Ovary (tissue), 7 donors: ENCODE measurements at regions not wholly inside any gene's neighbourhood (a gene's known extent, or its start where the extent isn't known, plus 50 kb on each side); places are given as distances from the start of the nearest gene placed in this dataset.

Source experiments
- DNase-seq, 5 donors: peaks; one replicate each; pipeline ENCODE4 v3.0.0-alpha.2; 2019 to 2020
- H3K27ac ChIP-seq, 2 donors: fragments of 200-600 bp; one replicate each; pipeline versions ENCODE4 v1.5.1 to v1.8.0; 2019 to 2022
- H3K27me3 ChIP-seq: fragments of 200-600 bp; one replicate; pipeline ENCODE4 v1.8.0; 2022
- H3K36me3 ChIP-seq: fragments of 200-600 bp; sonication (generic); one replicate; pipeline ENCODE4 v1.5.1; 2019
- H3K4me1 ChIP-seq: one replicate; pipeline ENCODE4 v1.8.1; 2013; ENCODE audit warnings: mild to moderate bottlenecking, moderate library complexity; ENCODE audit not compliant: insufficient read depth
- H3K4me3 ChIP-seq: fragments of 200-600 bp; sonication (generic); one replicate; pipeline ENCODE4 v1.5.1; 2017
- H3K9me3 ChIP-seq, 2 donors: fragments of 200-600 bp in 1 of 2; sonication (generic) in 1 of 2; one replicate each; pipeline versions ENCODE4 v1.5.1 to v1.8.1; 2013 to 2019; ENCODE audit warnings: mild to moderate bottlenecking in 1 of 2, moderate library complexity in 1 of 2
- CTCF ChIP-seq, 3 donors: fragments of 450-650 bp in 2 of 3; fragments of 200-600 bp in 1 of 3; IDR thresholded peaks; one replicate each; pipeline versions ENCODE4 v1.5.1 to v1.8.0; 2016 to 2022; ENCODE audit warnings: antibody characterized with exemption in 3 of 3, mild to moderate bottlenecking in 1 of 3
- EP300 ChIP-seq: sonication (generic); formaldehyde crosslinking; IDR thresholded peaks from one replicate; pipeline ENCODE4 v1.6.1; 2017; ENCODE audit warnings: antibody characterized with exemption
- POLR2A ChIP-seq: fragments of 450-650 bp; IDR thresholded peaks from one replicate; pipeline ENCODE4 v1.6.1; 2017; ENCODE audit warnings: antibody characterized with exemption, mild to moderate bottlenecking, moderate library complexity
- WGBS, 3 donors: extraction: QIAGEN DNeasy Blood & Tissue Kit in 1 of 3; methylation state at CpG; one replicate each; pipeline versions ENCODE4 v1.1.5 to v1.1.7; 2013 to 2017; 5-methylcytosine and 5-hydroxymethylcytosine counted together
- intact Hi-C, 4 donors: fragments of 100-400 bp; cut with DNase I; formaldehyde crosslinking; loops; one replicate each; pipeline versions ENCODE4 v1.11.0 to v1.15.1; 2022 to 2023
- donor health status: DM: no; HTN: no; CAD: no; lungs with moderate emphysema.
- donor health status: DM: no; HTN: no; CAD: no.
- donor health status: Bipolar disorder and iron deficiency.
- donor health status: DM: no; HTN: no; CAD: no.
- donor health status: DM: yes; HTN: yes; CAD: no.

GRCh38 chr1:61602663-61603062 is 122.3 kb downstream of the TM2D1 start:
- H3K36me3 ChIP-seq: no peaks in the 10 kb centered on the region
- H3K27me3 ChIP-seq: no peaks in the 10 kb centered on the region
- peaks cover 3% of the 10 kb centered on the region for H3K4me1 ChIP-seq
- intact Hi-C loops: no loop called here
- no peak for DNase-seq
- no peaks in the 10 kb centered on the region for H3K9me3 ChIP-seq
- no peak overlapping the region for H3K27ac ChIP-seq
- 62 to 97% (median 92%) methylated on average over 3 of the region's 3 CpGs for WGBS, 3 donors
- no peak overlapping the region for H3K4me3 ChIP-seq
- TF ChIP-seq POLR2A (no peak), CTCF (IDR thresholded peaks at IDR 0.05) (no peak), EP300 (no peak)

- no peaks in the 10 kb centered on the region for H3K9me3 ChIP-seq
- 91 to 97% (median 95%) methylated on average over 2 of the region's 2 CpGs for WGBS, 3 donors
- H3K27ac ChIP-seq: no peak overlapping the region
- TF ChIP-seq CTCF (IDR thresholded peaks at IDR 0.05) (no peak), POLR2A (no peak), EP300 (no peak)
- intact Hi-C loops: no loop called here
- no peaks in the 10 kb centered on the region for H3K36me3 ChIP-seq
- no peaks in the 10 kb centered on the region for H3K4me1 ChIP-seq
- H3K27me3 ChIP-seq: no peaks in the 10 kb centered on the region
- H3K4me3 ChIP-seq: no peak overlapping the region
- no peak for DNase-seq
Measured at GRCh38 chr1:61597601-61598000, 127.3 kb downstream of the TM2D1 start.

GRCh38 chr1:61593331-61593730 is 131.6 kb downstream of the TM2D1 start:
- WGBS, 3 donors: 98 to 99% (median 99%) methylated on average over 4 of the region's 4 CpGs
- TF ChIP-seq EP300 (no peak), POLR2A (no peak), CTCF (IDR thresholded peaks at IDR 0.05) (no peak)
- Histone ChIP-seq H3K27ac (no peak overlapping the region), H3K9me3 (no peaks in the 10 kb centered on the region), H3K4me1 (no peaks in the 10 kb centered on the region), H3K36me3 (no peaks in the 10 kb centered on the region), H3K4me3 (no peak overlapping the region), H3K27me3 (no peaks in the 10 kb centered on the region)
- intact Hi-C loops: no loop called here
- DNase-seq: no peak

- H3K4me3 ChIP-seq: no peak overlapping the region
- peak in 1 of 5 donors; percentile 40 for DNase-seq
- no peak overlapping the region for H3K27ac ChIP-seq
- H3K9me3 ChIP-seq: no peaks in the 10 kb centered on the region
- no peaks in the 10 kb centered on the region for H3K36me3 ChIP-seq
- no peaks in the 10 kb centered on the region for H3K27me3 ChIP-seq
- intact Hi-C loops: no loop called here
- TF ChIP-seq EP300 (no peak), CTCF (IDR thresholded peaks at IDR 0.05) (no peak), POLR2A (no peak)
- 65 to 79% (median 74%) methylated on average over 9 of the region's 9 CpGs for WGBS, 3 donors
- H3K4me1 ChIP-seq: no peaks in the 10 kb centered on the region
Measured at GRCh38 chr1:61591351-61591750, 133.6 kb downstream of the TM2D1 start.
